Left lung (tissue), 4 donors: ENCODE measurements at regions not wholly inside any gene's neighbourhood (a gene's known extent, or its start where the extent isn't known, plus 50 kb on each side); places are given as distances from the start of the nearest gene placed in this dataset.
"Not testable (repeated sequence)": the region's sequence is repeated elsewhere in the genome, so short reads cannot be mapped to it uniquely, and the experiment has no call there.

Experiments
- ATAC-seq: fragments of 200-7000 bp; cut with Tn5 transposase; one replicate; pipeline ENCODE4 v1.9.1; 2020; ENCODE audit warnings: moderate library complexity
- DNase-seq, 4 donors: peaks; one replicate each; pipeline ENCODE4 v3.0.0-alpha.2; 2013 to 2020
- H3K27ac ChIP-seq, 2 donors: fragments of 200-600 bp; sonication (generic) in 1 of 2; one replicate each; pipeline versions ENCODE4 v1.5.0 to v1.8.0; 2020 to 2021
- H3K27me3 ChIP-seq, 2 donors: fragments of 200-600 bp; sonication (generic) in 1 of 2; one replicate each; pipeline versions ENCODE4 v1.5.0 to v1.8.0; 2020 to 2021
- H3K36me3 ChIP-seq, 2 donors: fragments of 200-600 bp; sonication (generic) in 1 of 2; one replicate each; pipeline versions ENCODE4 v1.5.0 to v1.8.0; 2020 to 2021
- H3K4me1 ChIP-seq, 2 donors: fragments of 200-600 bp; one replicate each; pipeline ENCODE4 v1.8.0; 2021
- H3K4me3 ChIP-seq, 2 donors: fragments of 200-600 bp; sonication (generic) in 1 of 2; one replicate each; pipeline versions ENCODE4 v1.5.0 to v1.8.0; 2020 to 2021; ENCODE audit warnings: mild to moderate bottlenecking in 1 of 2
- H3K9me3 ChIP-seq, 2 donors: fragments of 200-600 bp; sonication (generic) in 1 of 2; one replicate each; pipeline versions ENCODE4 v1.5.0 to v1.8.0; 2020 to 2021
- intact Hi-C, 2 donors: fragments of 100-400 bp; cut with DNase I; formaldehyde crosslinking; loops; one replicate each; pipeline versions ENCODE4 v1.11.2 to v1.14.2; 2022
- TF ChIP-seq, protein P1 (sequence below), 2 donors: fragments of 200-600 bp; sonication (generic) in 1 of 2; IDR thresholded peaks; one replicate each; pipeline versions ENCODE4 v1.5.0 to v1.8.0; 2021; ENCODE audit warnings: antibody characterized with exemption in 2 of 2
- donor health status: DM: no; HTN: yes; CAD: no.
- donor health status: DM: no; HTN: no; CAD: no.

DNA sequence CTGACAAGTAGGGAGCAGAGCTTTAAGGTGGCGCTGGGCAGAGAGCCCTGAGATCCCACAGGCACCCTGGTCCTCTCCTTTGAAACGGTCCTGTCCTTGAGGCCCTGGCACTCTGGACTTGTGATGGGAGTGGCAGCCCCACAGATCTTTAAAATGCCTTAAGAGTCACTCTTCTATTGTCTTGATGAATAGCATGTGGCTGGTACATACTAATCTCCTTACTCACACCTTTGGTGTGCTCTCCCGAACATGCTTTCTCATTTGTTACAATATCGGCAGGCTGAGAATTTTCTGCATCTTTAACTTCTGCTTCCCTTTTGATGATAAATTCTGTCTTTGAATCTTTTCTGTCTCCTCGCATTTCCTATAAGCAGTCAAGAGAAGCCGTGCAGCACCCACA, 333.8 kb downstream of the TFAP2A start:
- peak overlapping the region in 1 of 2 donors; percentile 74 for H3K27ac ChIP-seq
- no peak overlapping the region for H3K4me3 ChIP-seq
- intact Hi-C loops, result no loop called here
- no peaks in the 10 kb centered on the region for H3K36me3 ChIP-seq
- ATAC-seq, result no peak
- no peaks in the 10 kb centered on the region for H3K9me3 ChIP-seq
- no peak for DNase-seq
- TF ChIP-seq, protein P1, sequence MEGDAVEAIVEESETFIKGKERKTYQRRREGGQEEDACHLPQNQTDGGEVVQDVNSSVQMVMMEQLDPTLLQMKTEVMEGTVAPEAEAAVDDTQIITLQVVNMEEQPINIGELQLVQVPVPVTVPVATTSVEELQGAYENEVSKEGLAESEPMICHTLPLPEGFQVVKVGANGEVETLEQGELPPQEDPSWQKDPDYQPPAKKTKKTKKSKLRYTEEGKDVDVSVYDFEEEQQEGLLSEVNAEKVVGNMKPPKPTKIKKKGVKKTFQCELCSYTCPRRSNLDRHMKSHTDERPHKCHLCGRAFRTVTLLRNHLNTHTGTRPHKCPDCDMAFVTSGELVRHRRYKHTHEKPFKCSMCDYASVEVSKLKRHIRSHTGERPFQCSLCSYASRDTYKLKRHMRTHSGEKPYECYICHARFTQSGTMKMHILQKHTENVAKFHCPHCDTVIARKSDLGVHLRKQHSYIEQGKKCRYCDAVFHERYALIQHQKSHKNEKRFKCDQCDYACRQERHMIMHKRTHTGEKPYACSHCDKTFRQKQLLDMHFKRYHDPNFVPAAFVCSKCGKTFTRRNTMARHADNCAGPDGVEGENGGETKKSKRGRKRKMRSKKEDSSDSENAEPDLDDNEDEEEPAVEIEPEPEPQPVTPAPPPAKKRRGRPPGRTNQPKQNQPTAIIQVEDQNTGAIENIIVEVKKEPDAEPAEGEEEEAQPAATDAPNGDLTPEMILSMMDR (IDR thresholded peaks at IDR 0.05), result no peak
- H3K27me3 ChIP-seq, result no peaks in the 10 kb centered on the region
- H3K4me1 ChIP-seq, result no peaks in the 10 kb centered on the region

DNA sequence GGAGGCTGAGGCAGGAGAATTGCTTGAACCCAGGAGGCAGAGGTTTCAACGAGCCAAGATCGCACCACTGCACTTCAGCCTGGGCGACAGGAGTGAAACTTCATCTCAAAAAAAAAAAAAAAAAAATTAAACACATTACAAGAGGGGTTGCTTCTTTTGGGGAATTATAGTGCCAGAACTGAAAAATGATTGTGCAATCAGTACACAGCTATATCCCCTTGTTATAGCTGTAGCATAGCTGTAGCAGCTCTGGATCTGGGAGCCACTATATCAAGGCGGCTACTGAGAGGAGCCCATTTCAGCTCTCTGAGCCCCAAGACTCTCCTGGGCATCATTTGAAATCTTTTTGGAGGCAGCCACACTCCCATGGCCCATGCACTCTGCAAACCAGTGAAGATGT, 334.3 kb downstream of the TFAP2A start:
- Histone ChIP-seq H3K9me3 (no peaks in the 10 kb centered on the region), H3K4me3 (no peak overlapping the region), H3K27ac (no peak overlapping the region), H3K36me3 (no peaks in the 10 kb centered on the region), H3K4me1 (no peaks in the 10 kb centered on the region), H3K27me3 (no peaks in the 10 kb centered on the region)
- intact Hi-C loops, result no loop called here
- ATAC-seq, result no peak
- TF ChIP-seq, protein P1 (IDR thresholded peaks at IDR 0.05), result no peak
- no peak for DNase-seq

DNA sequence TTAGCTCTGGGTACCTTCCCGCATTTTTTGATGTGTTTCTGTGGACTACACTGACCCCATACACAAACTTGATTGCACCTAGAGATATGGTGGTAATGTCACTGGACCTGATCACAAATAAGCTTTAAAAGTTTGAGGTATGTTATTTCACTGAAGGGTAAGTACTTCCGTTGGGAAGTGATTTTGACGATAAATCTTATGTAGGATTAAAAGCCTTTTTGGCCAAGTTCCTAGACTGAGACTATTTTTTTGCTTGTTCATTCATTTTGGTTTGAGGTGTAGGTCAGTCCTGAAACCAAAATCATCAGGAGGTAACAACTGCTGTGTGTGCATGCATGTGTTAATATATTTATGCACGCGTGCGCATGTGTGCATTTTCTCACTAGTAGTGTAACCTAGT, 336.3 kb downstream of the TFAP2A start:
- Histone ChIP-seq H3K27me3 (no peaks in the 10 kb centered on the region), H3K27ac (no peak overlapping the region), H3K9me3 (peaks cover 0 to 4% of the 10 kb centered on the region in 2 donors), H3K4me1 (no peaks in the 10 kb centered on the region), H3K36me3 (no peaks in the 10 kb centered on the region), H3K4me3 (no peak overlapping the region)
- no peak for ATAC-seq
- TF ChIP-seq, protein P1 (IDR thresholded peaks at IDR 0.05), result no peak
- DNase-seq, result no peak
- intact Hi-C loops, result no loop called here

DNA sequence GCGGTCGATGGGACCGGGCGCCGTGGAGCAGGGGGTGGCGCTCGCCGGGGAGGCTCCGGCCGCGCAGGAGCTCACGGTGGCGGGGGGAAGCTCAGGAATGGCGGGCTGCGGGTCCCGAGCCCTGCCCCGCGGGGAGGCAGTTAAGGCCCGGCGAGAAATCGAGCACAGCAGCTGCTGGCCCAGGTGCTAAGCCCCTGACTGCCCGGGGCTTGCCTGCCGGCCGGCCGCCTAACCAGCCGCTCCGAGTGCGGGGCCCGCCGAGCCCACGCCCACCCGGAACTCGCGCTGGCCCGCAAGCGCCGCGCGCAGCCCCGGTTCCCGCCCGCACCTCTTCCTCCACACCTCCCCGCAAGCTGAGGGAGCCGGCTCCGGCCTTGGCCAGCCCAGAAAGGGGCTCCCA, 340.1 kb downstream of the TFAP2A start:
- intact Hi-C loops, H3K27me3 ChIP-seq, H3K9me3 ChIP-seq: not testable (repeated sequence)

DNA sequence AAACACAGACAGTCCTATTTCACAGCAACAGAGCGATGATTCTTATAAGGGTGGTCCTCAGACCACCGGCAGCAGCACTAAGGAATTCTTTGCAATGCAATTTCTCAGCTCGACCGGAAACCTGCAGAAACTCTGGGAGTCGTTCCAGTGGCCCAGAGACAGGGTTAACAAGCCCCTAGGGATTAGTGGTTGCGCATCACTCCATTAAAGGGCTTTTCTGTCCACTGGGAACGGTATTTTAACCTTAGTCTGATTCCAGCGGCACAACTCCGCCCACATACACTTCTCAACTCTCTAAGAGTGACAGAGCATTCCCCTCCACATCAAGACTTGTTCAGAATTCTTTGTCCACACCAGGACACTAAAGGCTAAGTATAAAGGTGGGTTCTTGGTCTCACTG, 341.5 kb downstream of the TFAP2A start:
- intact Hi-C loops, result no loop called here
- H3K36me3 ChIP-seq, result no peaks in the 10 kb centered on the region
- TF ChIP-seq, protein P1 (IDR thresholded peaks at IDR 0.05), result no peak
- H3K27me3 ChIP-seq, result no peaks in the 10 kb centered on the region
- ATAC-seq (no peak), DNase-seq (no peak)
- peaks cover 0 to 4% of the 10 kb centered on the region in 2 donors for H3K9me3 ChIP-seq
- H3K4me3 ChIP-seq, result no peak overlapping the region
- no peaks in the 10 kb centered on the region for H3K4me1 ChIP-seq
- no peak overlapping the region for H3K27ac ChIP-seq

More for the DNA sequence above, 340.1 kb downstream of the TFAP2A start:
- DNase-seq, H3K4me1 ChIP-seq, H3K36me3 ChIP-seq, ATAC-seq, H3K27ac ChIP-seq, H3K4me3 ChIP-seq: not testable (repeated sequence)

DNA sequence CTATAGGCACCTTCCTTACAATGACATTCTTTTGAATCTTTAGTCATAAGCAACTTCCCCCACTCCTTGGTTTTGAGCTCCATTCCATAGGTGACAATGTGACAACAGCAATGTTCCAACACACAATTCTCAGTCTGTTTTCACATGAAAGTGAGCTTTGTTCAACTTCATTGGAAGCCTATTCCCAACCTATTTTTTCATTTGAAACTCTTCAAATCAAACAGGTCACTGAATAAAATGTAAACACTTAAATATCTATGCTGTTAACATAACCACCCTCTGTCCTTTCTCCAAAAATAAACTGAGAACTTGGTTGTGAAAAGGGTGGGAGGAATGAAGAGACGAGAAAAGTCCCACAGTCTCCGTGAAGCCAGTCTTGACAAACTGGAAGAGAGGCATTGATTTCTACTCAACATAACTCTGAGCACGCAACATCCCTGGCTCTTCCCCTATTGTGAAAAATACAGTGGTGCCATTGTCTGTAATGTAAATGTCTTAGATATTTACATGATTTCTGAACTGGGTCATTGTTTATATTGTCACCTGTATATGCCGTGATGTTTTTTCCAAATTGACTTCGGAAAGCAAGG, 343.1 kb downstream of the TFAP2A start:
- no peak for ATAC-seq
- intact Hi-C loops, result no loop called here

More for the DNA sequence above, 343.1 kb downstream of the TFAP2A start:
- H3K36me3 ChIP-seq, result no peaks in the 10 kb centered on the region
- no peak overlapping the region for H3K27ac ChIP-seq
- H3K4me1 ChIP-seq, result no peaks in the 10 kb centered on the region
- no peak overlapping the region for H3K4me3 ChIP-seq
- DNase-seq, result no peak
- peaks cover 0 to 4% of the 10 kb centered on the region in 2 donors for H3K9me3 ChIP-seq
- TF ChIP-seq, protein P1 (IDR thresholded peaks at IDR 0.05), result no peak
- H3K27me3 ChIP-seq, result no peaks in the 10 kb centered on the region
